GM12878 (cell line): ENCODE measurements at regions not wholly inside any gene's neighbourhood (a gene's known extent, or its start where the extent isn't known, plus 50 kb on each side); places are given as distances from the start of the nearest gene placed in this dataset.
"Not testable (repeated sequence)": the region's sequence is repeated elsewhere in the genome, so short reads cannot be mapped to it uniquely, and the experiment has no call there.

ENCODE experiments used
- CTCF ChIP-seq, 3 experiments: IDR thresholded peaks in 2 of 3; conservative IDR thresholded peaks in 1 of 3; 2 replicates each; pipeline ENCODE4 v1.5.1; 2011; ENCODE audit warnings: low read depth in 3 of 3, low read length in 3 of 3, mild to moderate bottlenecking in 3 of 3, control low read depth in 2 of 3, moderate library complexity in 2 of 3, inconsistent platforms in 1 of 3, mixed read lengths in 1 of 3; ENCODE audit not compliant: control insufficient read depth in 2 of 3, insufficient read depth in 1 of 3; ENCODE audit errors: extremely low read depth in 1 of 3
- EP300 ChIP-seq, 2 experiments: fragments of 150-350 bp in 1 of 2; IDR thresholded peaks; 2 replicates each; pipeline ENCODE4 v1.6.1; 2011 to 2012; ENCODE audit warnings: low read depth in 2 of 2, low read length in 2 of 2, borderline replicate concordance in 1 of 2, improper control_type of control experiment in 1 of 2, inconsistent platforms in 1 of 2; ENCODE audit not compliant: control insufficient read depth in 1 of 2
- IRF3 ChIP-seq: fragments of 450-650 bp; IDR thresholded peaks from 2 replicates; pipeline ENCODE4 v1.6.1; 2014; ENCODE audit warnings: mild to moderate bottlenecking
- PRDM15 ChIP-seq: fragments of 450-650 bp; formaldehyde crosslinking; IDR thresholded peaks from 2 replicates; pipeline ENCODE4 v1.4.0; 2020; ENCODE audit warnings: mild to moderate bottlenecking, moderate library complexity
- SMAD5 ChIP-seq: IDR thresholded peaks from 2 replicates; pipeline ENCODE4 v1.6.1; 2016; ENCODE audit warnings: antibody characterized with exemption, low read depth
- SUZ12 ChIP-seq: fragments of 200-600 bp; sonication (generic); IDR thresholded peaks from one replicate; pipeline ENCODE4 v1.6.1; 2018; ENCODE audit warnings: antibody characterized with exemption, mild to moderate bottlenecking; ENCODE audit not compliant: unreplicated experiment
- TARDBP ChIP-seq: IDR thresholded peaks from 2 replicates; pipeline ENCODE4 v1.6.1; 2016; ENCODE audit warnings: borderline replicate concordance
- ZNF274 ChIP-seq: IDR thresholded peaks from one replicate; pipeline ENCODE4 v1.8.0; 2011; ENCODE audit not compliant: insufficient read length, insufficient read depth

- not testable (repeated sequence) for TF ChIP-seq SMAD5; SUZ12; EP300 (IDR thresholded peaks at IDR 0.05; ENCODE audit: borderline replicate concordance in 1 of 2, control insufficient read depth in 1 of 2, low read depth in 2 of 2, low read length in 2 of 2); TARDBP; ZNF274; IRF3; PRDM15 (CRISPR knock-in tag); CTCF (IDR thresholded peaks at IDR 0.05 in 2 of 3, conservative IDR thresholded peaks at IDR 0.05 in 1 of 3; ENCODE audit: control insufficient read depth in 2 of 3, extremely low read depth in 1 of 3, insufficient read depth in 1 of 3, low read depth in 3 of 3, low read length in 3 of 3)
These were observed 110.9 kb upstream of the PPP2R5A start for GRCh38 chr1:212174295-212174694.
